ENCODE measurements at regions not wholly inside any gene's neighbourhood (a gene's known extent, or its start where the extent isn't known, plus 50 kb on each side); places are given as distances from the start of the nearest gene placed in this dataset.

- ChIA-PET POLR2A (ENCODE audit: partially characterized antibody) (no interaction called here), CTCF (ENCODE audit: partially characterized antibody) (interaction anchor here (1.4 to 2.0 kb wide), 4 partner anchors 10 to 1171 kb away, joined by 4 to 12 read pairs (median 7); no protein-coding TSS in a partner anchor)
- Histone ChIP-seq H3K4me1 (ENCODE audit: insufficient read depth, low read length) (no peaks in the 10 kb centered on the region), H3K4me3 (ENCODE audit: low read length in 2 of 2) (no peak overlapping the region), H3K27ac (ENCODE audit: low read depth, low read length) (no peak overlapping the region), H3K27me3 (ENCODE audit: insufficient read depth, low read length) (no peaks in the 10 kb centered on the region), H3K9me3 (ENCODE audit: control insufficient read depth in 1 of 2, low read length in 2 of 2) (no peaks in the 10 kb centered on the region), H3K36me3 (ENCODE audit: insufficient read depth, low read length) (no peaks in the 10 kb centered on the region)
- H3K27me3 Mint-ChIP-seq = peaks cover 0 to 1% of the 10 kb centered on the region in 2 donors
- intact Hi-C loops (cut with micrococcal nuclease) = loop anchor here (1.0 kb wide), 1 partner anchor 1167 kb away; no protein-coding TSS in a partner anchor
- H3K9me3 Mint-ChIP-seq = no peaks in the 10 kb centered on the region
- H3K27ac Mint-ChIP-seq = no peak overlapping the region
- H3K36me3 Mint-ChIP-seq = no peaks in the 10 kb centered on the region
- DNase-seq = no peak
- H3K4me3 Mint-ChIP-seq = no peak overlapping the region
- H3K4me1 Mint-ChIP-seq = no peaks in the 10 kb centered on the region
These were observed 492.9 kb downstream of the TNS3 start for GRCh38 chr7:47089068-47089417.

- POLR2A ChIA-PET (ENCODE audit: partially characterized antibody) = no interaction called here
- peak; percentile 2 to 36 (median 5) for DNase-seq
These were observed 493.4 kb downstream of the TNS3 start for GRCh38 chr7:47088329-47089067.

GRCh38 chr7:47087866-47088265 lies 494.0 kb downstream of the TNS3 start:
- H3K9me3 Mint-ChIP-seq = no peaks in the 10 kb centered on the region
- no peak overlapping the region for H3K27ac Mint-ChIP-seq
- intact Hi-C loops (cut with micrococcal nuclease) = loop anchor here (1.0 kb wide), 1 partner anchor 1171 kb away; no protein-coding TSS in a partner anchor
- no peaks in the 10 kb centered on the region for H3K36me3 Mint-ChIP-seq
- DNase-seq = no peak
- ChIA-PET POLR2A (ENCODE audit: partially characterized antibody) (no interaction called here), CTCF (ENCODE audit: partially characterized antibody) (interaction anchor here (0.7 to 2.0 kb wide), 5 partner anchors 8 to 1196 kb away, joined by 3 to 12 read pairs (median 6); no protein-coding TSS in a partner anchor)
- Histone ChIP-seq H3K36me3 (ENCODE audit: insufficient read depth, low read length) (no peaks in the 10 kb centered on the region), H3K4me1 (ENCODE audit: insufficient read depth, low read length) (no peaks in the 10 kb centered on the region), H3K9me3 (ENCODE audit: control insufficient read depth in 1 of 2, low read length in 2 of 2) (no peaks in the 10 kb centered on the region), H3K27ac (ENCODE audit: low read depth, low read length) (no peak overlapping the region), H3K4me3 (ENCODE audit: low read length in 2 of 2) (no peak overlapping the region), H3K27me3 (ENCODE audit: insufficient read depth, low read length) (no peaks in the 10 kb centered on the region)
- H3K27me3 Mint-ChIP-seq = peaks cover 0 to 1% of the 10 kb centered on the region in 2 donors
- no peaks in the 10 kb centered on the region for H3K4me1 Mint-ChIP-seq
- H3K4me3 Mint-ChIP-seq = no peak overlapping the region

More at GRCh38 chr7:47088329-47089067, 493.4 kb downstream of the TNS3 start:
- Mint-ChIP-seq H3K27ac (peak overlapping the region in 1 of 7 donors; percentile 33), H3K36me3 (no peaks in the 10 kb centered on the region), H3K27me3 (peaks cover 0 to 1% of the 10 kb centered on the region in 2 donors), H3K4me3 (no peak overlapping the region), H3K4me1 (no peaks in the 10 kb centered on the region), H3K9me3 (no peaks in the 10 kb centered on the region)
- no peaks in the 10 kb centered on the region for H3K36me3 ChIP-seq (ENCODE audit: insufficient read depth, low read length)
- CTCF ChIA-PET (ENCODE audit: partially characterized antibody) = interaction anchor here (0.7 to 2.0 kb wide), 6 partner anchors 9 to 1196 kb away, joined by 3 to 12 read pairs (median 5); no protein-coding TSS in a partner anchor
- no peaks in the 10 kb centered on the region for H3K9me3 ChIP-seq (ENCODE audit: control insufficient read depth in 1 of 2, low read length in 2 of 2)
- no peaks in the 10 kb centered on the region for H3K27me3 ChIP-seq (ENCODE audit: insufficient read depth, low read length)
- H3K4me3 ChIP-seq (ENCODE audit: low read length in 2 of 2) = no peak overlapping the region
- no peak overlapping the region for H3K27ac ChIP-seq (ENCODE audit: low read depth, low read length)
- H3K4me1 ChIP-seq (ENCODE audit: insufficient read depth, low read length) = no peaks in the 10 kb centered on the region
- intact Hi-C loops (cut with micrococcal nuclease) = loop anchor here (1.0 kb wide), 2 partner anchors 1166 to 1171 kb away; no protein-coding TSS in a partner anchor

GRCh38 chr7:47085491-47086275 lies 496.2 kb downstream of the TNS3 start:
- intact Hi-C loops (cut with micrococcal nuclease) = no loop called here
- CTCF ChIA-PET (ENCODE audit: partially characterized antibody) = interaction anchor here (1.1 to 2.0 kb wide), 2 partner anchors 1163 to 1167 kb away, joined by 3 to 6 read pairs; no protein-coding TSS in a partner anchor
- Mint-ChIP-seq H3K4me3 (no peak overlapping the region), H3K27me3 (peaks cover 0 to 1% of the 10 kb centered on the region in 2 donors), H3K27ac (no peak overlapping the region), H3K9me3 (no peaks in the 10 kb centered on the region), H3K36me3 (no peaks in the 10 kb centered on the region), H3K4me1 (no peaks in the 10 kb centered on the region)
- no peak overlapping the region for H3K27ac ChIP-seq (ENCODE audit: low read depth, low read length)
- H3K9me3 ChIP-seq (ENCODE audit: control insufficient read depth in 1 of 2, low read length in 2 of 2) = no peaks in the 10 kb centered on the region
- H3K27me3 ChIP-seq (ENCODE audit: insufficient read depth, low read length) = no peaks in the 10 kb centered on the region
- no peak for DNase-seq
- H3K4me3 ChIP-seq (ENCODE audit: low read length in 2 of 2) = no peak overlapping the region
- no peaks in the 10 kb centered on the region for H3K36me3 ChIP-seq (ENCODE audit: insufficient read depth, low read length)
- H3K4me1 ChIP-seq (ENCODE audit: insufficient read depth, low read length) = no peaks in the 10 kb centered on the region
- POLR2A ChIA-PET (ENCODE audit: partially characterized antibody) = no interaction called here

GRCh38 chr7:47083476-47084250 lies 498.2 kb downstream of the TNS3 start:
- no peaks in the 10 kb centered on the region for H3K4me1 ChIP-seq (ENCODE audit: insufficient read depth, low read length)
- ChIA-PET POLR2A (ENCODE audit: partially characterized antibody) (no interaction called here), CTCF (ENCODE audit: partially characterized antibody) (no interaction called here)
- H3K36me3 ChIP-seq (ENCODE audit: insufficient read depth, low read length) = no peaks in the 10 kb centered on the region
- no peaks in the 10 kb centered on the region for H3K27me3 ChIP-seq (ENCODE audit: insufficient read depth, low read length)
- intact Hi-C loops (cut with micrococcal nuclease) = no loop called here
- no peak overlapping the region for H3K27ac Mint-ChIP-seq
- H3K4me3 ChIP-seq (ENCODE audit: low read length in 2 of 2) = no peak overlapping the region
- H3K4me3 Mint-ChIP-seq = no peak overlapping the region
- H3K27ac ChIP-seq (ENCODE audit: low read depth, low read length) = no peak overlapping the region
- H3K36me3 Mint-ChIP-seq = no peaks in the 10 kb centered on the region
- H3K9me3 ChIP-seq (ENCODE audit: control insufficient read depth in 1 of 2, low read length in 2 of 2) = no peaks in the 10 kb centered on the region
- no peaks in the 10 kb centered on the region for H3K4me1 Mint-ChIP-seq
- no peak for DNase-seq
- peaks cover 0 to 2% (median 0%) of the 10 kb centered on the region in 8 donors for H3K9me3 Mint-ChIP-seq
- no peaks in the 10 kb centered on the region for H3K27me3 Mint-ChIP-seq

GRCh38 chr7:47080816-47081215 lies 501.1 kb downstream of the TNS3 start:
- no peaks in the 10 kb centered on the region for H3K4me1 ChIP-seq (ENCODE audit: insufficient read depth, low read length)
- no peaks in the 10 kb centered on the region for H3K27me3 ChIP-seq (ENCODE audit: insufficient read depth, low read length)
- no peaks in the 10 kb centered on the region for H3K4me1 Mint-ChIP-seq
- no peak overlapping the region for H3K4me3 Mint-ChIP-seq
- no peak overlapping the region for H3K27ac ChIP-seq (ENCODE audit: low read depth, low read length)
- no peak overlapping the region for H3K27ac Mint-ChIP-seq
- H3K36me3 Mint-ChIP-seq = no peaks in the 10 kb centered on the region
- no peak overlapping the region for H3K4me3 ChIP-seq (ENCODE audit: low read length in 2 of 2)
- peaks cover 0 to 2% (median 0%) of the 10 kb centered on the region in 8 donors for H3K9me3 Mint-ChIP-seq
- POLR2A ChIA-PET (ENCODE audit: partially characterized antibody) = no interaction called here
- CTCF ChIA-PET (ENCODE audit: partially characterized antibody) = no interaction called here
- H3K9me3 ChIP-seq (ENCODE audit: control insufficient read depth in 1 of 2, low read length in 2 of 2) = no peaks in the 10 kb centered on the region
- DNase-seq = no peak
- H3K27me3 Mint-ChIP-seq = peaks cover 0 to 1% of the 10 kb centered on the region in 2 donors
- H3K36me3 ChIP-seq (ENCODE audit: insufficient read depth, low read length) = no peaks in the 10 kb centered on the region
- intact Hi-C loops (cut with micrococcal nuclease) = no loop called here

GRCh38 chr7:47078241-47078640 lies 503.7 kb downstream of the TNS3 start:
- no peaks in the 10 kb centered on the region for H3K36me3 ChIP-seq (ENCODE audit: insufficient read depth, low read length)
- no peaks in the 10 kb centered on the region for H3K4me1 ChIP-seq (ENCODE audit: insufficient read depth, low read length)
- H3K27me3 ChIP-seq (ENCODE audit: insufficient read depth, low read length) = no peaks in the 10 kb centered on the region
- H3K36me3 Mint-ChIP-seq = no peaks in the 10 kb centered on the region
- H3K27ac Mint-ChIP-seq = no peak overlapping the region
- intact Hi-C loops (cut with micrococcal nuclease) = no loop called here
- H3K27ac ChIP-seq (ENCODE audit: low read depth, low read length) = no peak overlapping the region
- no peak for DNase-seq
- no peak overlapping the region for H3K4me3 Mint-ChIP-seq
- no peaks in the 10 kb centered on the region for H3K4me1 Mint-ChIP-seq
- peaks cover 0 to 1% of the 10 kb centered on the region in 2 donors for H3K27me3 Mint-ChIP-seq
- ChIA-PET CTCF (ENCODE audit: partially characterized antibody) (no interaction called here), POLR2A (ENCODE audit: partially characterized antibody) (no interaction called here)
- peaks cover 0 to 4% (median 0%) of the 10 kb centered on the region in 8 donors for H3K9me3 Mint-ChIP-seq
- H3K9me3 ChIP-seq (ENCODE audit: control insufficient read depth in 1 of 2, low read length in 2 of 2) = no peaks in the 10 kb centered on the region
- no peak overlapping the region for H3K4me3 ChIP-seq (ENCODE audit: low read length in 2 of 2)
